GM18858 (cell line): ENCODE measurements at regions not wholly inside any gene's neighbourhood (a gene's known extent, or its start where the extent isn't known, plus 50 kb on each side); places are given as distances from the start of the nearest gene placed in this dataset.
"Not testable (repeated sequence)": the region's sequence is repeated elsewhere in the genome, so short reads cannot be mapped to it uniquely, and the experiment has no call there.

Source experiments
- ATAC-seq: cut with Tn5 transposase; IDR thresholded peaks from one replicate; pipeline ENCODE4 v1.9.1; 2021; ENCODE audit not compliant: unreplicated experiment

DNA sequence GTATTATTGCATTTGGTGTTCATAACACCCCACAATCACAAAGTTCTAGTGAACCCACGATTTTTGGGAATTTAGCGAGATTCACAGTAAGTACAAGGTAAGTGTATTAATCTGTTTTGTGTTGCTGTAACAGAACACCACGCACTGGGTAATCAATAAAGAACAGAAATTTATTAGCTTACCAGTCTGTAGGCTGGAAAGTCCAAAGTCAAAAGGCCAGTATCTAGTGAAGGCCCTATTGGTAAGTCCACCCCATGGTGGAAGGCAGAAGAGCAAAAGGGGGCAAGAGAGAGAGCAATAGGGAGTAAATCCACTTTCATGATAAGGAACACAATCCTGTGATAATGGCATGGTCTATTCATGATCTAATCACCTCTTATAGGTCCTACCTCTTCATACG, 190.3 kb upstream of the KCNMB2 start:
- ATAC-seq = no peak

DNA sequence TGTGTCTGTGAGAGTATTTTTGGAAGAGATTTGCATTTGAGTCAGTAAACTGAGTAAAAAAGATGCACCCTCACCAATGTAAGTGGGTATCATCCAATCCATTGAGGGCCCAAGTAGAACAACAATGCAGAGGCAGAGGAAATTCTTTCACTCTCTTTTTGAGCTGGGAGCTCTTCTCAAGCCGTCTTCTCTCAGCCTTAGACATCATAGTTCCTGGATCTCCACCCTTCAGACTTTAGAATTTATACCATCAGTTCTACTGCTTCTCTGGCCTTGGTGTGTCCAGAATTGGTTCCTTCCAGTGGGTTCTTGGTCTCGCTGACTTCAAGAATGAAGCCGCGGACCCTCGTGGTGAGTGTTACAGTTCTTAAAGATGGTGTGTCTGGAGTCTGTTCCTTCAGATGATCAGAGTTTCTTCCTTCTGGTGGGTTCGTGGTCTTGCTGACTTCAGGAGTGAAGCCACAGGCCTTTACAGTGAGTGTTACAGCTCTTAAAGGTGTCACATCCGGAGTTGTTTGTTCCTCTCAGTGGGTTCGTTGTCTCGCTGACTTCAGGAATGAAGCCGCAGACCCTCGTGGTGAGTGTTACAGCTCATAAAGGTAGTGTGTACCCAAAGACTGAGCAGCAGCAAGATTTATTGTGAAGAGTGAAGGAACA, 187.5 kb upstream of the KCNMB2 start:
- not testable (repeated sequence) for ATAC-seq

DNA sequence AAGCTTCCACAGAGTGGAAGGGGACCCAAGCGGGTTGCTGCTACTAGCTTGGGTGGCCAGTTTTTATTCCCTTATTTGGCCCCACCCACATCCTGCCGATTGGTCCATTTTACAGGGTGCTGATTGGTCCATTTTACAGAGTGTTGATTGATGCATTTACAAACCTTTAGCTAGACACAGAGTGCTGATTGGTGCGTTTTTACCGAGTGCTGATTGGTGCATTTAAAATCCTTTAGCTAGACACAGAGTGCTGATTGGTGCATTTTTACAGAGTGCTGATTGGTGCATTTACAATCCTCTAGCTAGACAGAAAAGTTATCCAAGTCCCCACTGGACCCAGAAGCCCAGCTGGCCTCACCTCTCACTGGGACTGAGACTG, 187.0 kb upstream of the KCNMB2 start:
- not testable (repeated sequence) for ATAC-seq

DNA sequence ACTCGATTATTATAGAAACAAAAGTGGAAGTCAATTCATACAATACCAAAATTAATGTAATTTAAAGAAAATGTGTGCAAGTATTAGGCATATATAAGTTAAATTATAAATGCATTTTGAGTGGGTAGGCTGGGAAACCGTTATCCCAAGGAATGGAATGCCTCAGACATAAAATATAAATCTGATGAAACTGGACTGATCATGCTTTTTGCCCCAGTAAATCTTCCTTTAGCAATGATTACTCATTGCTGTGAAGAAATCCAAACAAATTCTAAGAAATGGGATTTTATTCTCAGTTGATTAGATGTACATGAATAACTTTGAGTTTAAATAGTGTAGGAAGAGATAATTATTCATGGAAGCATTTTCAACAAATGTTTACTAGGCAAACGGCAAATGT, 185.5 kb upstream of the KCNMB2 start:
- no peak for ATAC-seq

DNA sequence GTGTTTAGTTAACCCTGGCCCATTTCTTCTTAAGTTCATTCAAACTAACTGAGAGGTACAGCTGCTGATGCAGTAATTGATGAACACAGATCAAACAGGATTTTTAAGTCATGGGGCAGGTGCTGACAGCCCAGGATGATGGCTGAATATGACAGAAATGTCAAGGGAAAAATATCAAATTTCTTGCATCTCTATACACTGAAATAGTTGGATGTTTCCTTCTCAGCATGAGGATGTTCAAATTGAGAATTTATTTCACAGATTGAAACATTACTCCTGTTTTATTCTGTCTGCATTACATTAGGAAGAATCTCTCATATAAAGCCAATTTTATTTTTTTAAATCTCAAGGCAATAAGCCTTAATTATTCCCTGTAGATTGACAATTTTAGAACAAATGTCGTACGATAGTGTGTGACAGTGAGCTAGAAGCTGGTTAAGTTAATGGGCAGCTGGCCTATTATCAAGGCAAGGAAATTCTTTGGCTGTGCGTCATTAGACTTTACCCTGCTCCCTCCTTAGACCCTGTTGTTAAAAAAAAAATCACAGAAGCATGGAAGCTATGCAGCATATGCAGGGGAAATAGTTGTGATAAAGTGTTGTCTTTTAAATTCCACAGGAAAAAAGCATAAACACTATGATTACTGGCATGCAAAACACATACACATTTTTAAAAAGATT, 183.8 kb upstream of the KCNMB2 start:
- ATAC-seq = no peak

DNA sequence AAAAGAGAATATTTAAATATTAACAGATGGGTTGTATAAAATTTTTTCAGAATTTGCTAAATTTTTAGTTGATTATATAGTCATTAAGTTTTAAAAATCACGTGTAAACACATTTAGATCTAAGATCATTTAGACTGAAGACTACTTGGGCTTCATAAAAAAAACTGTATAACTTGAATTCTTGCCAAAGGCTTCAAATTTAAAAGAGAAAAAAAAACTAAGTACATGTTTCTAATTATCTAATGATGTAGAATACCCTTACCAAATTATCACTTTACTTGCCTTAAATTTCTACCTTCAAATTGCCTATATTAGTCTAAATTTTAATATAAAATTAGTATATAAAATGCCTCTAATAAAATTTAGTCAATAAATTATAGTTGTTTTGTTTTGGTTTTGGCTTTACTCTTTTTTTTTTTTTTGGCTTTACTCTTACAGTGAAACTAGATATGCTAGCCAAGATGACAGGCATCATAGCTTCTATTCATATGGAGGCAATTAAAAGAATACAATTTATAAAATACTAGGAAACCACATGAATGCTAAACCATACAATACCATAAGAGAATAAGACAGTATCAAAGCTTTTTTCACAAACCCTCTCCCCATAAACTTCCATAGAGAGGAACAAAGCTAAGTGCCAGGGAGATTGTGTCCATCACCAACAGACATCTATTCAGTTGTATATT, 183.1 kb upstream of the KCNMB2 start:
- no peak for ATAC-seq

DNA sequence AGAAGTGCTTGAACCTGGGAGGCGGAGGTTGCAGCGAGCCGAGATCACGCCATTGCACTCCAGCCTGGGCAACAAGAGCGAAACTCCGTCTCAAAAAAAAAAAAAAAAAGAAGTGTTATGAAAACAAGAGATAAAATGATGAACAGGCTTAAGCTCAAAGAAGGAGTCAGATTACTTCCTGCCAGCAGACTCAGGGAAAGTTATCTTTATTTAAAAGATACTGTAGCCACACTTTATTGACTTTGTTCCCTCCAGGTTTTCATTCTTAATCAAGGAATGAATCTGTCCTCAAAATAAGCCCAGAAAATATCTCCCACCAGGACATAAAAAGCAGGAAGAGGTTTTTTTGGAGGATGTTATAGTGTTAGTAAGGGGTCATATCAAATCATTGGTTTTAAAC, 176.5 kb upstream of the KCNMB2 start:
- ATAC-seq = no peak

DNA sequence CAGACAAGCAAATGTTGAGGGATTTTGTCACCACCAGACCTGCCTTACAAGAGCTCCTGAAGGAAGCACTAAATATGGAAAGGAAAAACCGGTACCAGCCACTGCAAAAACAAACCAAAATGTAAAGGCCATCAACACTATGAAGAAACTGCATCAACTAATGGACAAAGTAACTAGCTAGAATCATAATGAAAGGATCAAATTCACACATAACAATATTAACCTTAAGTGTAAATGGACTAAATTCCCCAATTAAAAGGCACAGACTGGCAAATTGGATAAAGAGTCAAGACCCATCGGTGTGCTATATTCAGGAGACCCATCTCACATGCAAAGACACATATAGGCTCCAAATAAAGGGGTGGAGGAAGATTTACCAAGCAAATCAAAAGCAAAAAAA, 173.2 kb upstream of the KCNMB2 start:
- not testable (repeated sequence) for ATAC-seq

DNA sequence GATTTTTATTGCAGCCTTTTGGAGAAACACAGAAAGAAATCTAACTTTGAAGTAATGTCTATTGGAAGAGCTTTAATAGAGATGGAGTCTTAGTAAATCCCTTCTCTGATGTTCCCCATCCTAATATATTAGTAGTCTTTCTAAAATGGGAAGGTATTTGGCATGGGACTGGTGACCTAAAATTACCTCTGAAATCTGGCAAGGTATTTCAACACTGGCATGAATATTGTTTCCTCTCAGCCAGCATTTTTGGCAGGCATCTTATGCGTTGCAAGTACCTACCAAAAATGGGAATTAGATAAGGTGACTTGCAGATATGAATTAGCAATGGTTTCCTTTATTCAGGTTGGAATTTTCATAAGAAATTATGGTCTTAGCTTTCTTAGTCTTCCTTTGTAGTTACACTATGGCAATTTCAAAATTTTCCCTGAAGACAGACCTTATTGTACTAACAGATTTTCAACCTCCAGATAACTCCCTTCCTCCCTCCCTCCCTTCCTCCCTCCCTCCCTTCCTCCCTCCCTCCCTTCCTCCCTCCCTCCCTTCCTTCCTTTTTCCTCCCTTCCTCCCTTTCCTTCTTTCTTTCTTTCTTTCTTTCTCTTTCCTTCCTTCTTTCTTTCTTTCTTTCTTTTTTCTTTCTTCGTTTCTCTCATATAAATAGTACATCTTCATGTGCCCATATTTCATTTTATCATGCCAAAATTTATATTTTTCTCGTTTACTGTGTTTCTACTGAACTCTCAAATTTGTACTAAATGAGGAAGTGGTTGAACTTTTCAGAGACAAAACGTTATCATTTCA, 168.2 kb upstream of the KCNMB2 start:
- ATAC-seq = no peak

DNA sequence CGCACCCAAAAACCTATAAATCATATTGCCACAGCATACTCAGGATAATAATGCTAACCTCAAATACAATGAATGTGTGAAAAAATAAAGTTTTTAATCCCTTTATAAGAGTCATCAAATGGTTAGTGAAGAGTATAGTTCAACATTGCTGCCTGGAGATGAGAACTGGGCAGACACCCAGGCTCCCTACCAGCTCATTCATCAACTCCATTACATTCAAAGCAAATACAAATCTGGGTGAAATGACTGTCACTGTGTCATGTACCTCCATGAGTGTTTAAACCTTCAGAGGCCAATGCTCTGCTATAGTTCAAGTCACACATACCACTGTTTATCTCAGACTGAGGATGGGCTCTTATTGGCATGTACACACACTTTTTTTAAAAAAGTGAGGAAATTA, 167.2 kb upstream of the KCNMB2 start:
- ATAC-seq = no peak

DNA sequence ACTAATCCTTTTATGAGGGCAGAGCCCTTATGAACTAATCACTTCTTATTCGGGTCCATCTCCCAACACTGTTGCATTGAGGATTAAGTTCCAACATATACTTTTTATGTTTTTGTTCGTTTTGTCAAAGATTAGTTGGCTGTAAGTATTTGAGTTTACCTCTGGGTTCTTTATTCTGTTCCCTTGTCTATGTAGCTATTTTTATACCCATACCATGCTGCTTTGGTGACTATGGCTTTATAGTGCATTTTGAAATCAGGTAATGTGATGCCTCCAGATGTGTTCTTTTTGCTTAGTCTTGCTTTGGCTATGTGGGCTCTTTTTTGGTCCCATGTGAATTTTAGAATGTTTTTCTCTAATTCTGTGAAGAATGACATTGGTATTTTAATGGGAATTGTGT, 166.4 kb upstream of the KCNMB2 start:
- ATAC-seq = no peak

DNA sequence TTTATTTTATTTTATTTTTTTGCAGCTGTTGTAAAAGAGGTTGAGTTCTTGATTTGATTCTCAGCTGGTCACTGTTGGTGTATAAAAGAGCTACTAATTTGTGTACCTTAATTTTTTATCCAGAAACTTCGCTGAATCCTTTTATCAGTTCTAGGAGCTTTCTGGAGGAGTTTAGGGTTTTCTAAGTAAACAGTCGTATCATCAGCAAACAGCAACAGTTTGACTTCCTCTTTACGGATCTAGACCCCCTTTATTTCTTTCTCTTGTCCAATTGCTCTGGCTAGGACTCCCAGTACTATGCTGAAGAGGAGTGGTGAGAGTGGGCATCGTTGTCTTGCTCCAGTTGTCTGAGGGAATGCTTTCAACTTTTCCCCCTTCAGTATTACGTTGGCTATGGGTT, 165.8 kb upstream of the KCNMB2 start:
- ATAC-seq = no peak

DNA sequence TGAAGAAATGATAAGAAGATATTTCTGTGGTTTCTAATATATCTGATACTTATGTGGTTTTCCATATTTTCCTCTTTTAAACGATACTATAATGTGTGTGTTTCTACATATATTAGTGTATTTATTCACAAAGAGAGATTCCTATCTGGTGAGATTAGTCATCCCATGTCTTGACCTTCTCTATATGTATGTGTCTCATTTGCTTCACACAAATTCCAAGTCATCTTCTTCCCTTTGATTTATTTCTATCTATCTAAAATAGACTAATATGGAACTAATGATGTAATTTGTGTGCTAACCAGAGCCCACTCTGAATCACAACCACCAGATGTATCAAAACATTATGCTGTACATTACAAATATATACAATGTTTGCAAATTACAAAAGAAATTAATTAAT, 154.7 kb upstream of the KCNMB2 start:
- no peak for ATAC-seq

DNA sequence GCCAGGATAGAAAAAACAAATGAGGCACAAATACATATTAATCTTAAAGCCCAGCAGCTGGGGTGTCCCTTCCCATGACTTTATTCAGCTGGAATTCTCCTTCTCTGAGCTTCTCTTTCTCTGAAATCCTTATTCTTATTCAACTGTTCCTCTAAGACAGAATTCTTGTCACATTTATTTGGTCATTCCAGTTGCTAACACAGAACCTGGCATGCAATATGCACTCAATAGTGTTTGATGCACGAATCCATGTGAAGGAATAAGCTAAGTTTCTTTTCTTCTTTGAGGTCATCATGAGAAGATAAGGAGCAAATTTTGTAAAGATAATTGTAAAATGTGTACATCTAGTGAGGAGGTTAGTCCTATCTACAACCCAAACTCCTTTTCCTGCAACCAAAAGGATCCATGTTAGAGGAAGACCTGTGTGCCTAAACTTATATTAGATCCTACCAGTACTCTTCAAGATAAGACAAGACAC, 154.2 kb upstream of the KCNMB2 start:
- no peak for ATAC-seq

DNA sequence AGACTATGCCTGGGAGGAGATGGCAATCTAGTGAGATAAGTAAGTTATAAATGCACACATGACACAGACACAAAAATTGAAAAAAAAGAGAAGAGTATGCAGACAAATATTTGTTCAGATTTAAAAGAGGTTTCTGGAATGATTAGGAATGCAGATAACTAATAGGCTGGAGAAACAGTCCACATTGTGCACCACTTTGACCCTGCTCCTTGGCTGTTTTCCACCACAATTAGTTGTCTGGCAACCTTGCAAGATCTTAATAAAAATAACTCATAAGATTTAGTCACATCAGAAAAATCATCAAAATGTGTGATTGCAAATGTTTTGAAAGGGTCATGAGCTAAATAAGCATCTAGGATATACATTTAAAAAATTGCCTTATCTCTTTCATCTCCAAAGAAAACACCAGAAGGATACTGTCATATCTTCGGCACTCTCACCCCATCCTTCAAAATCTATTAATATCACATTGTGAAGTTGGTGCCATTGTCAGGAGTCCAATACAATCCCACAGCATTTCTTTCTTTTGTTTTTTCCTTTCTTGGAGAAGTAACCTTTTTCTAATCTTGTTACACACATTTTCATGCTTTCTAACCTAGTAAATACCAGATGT, 153.7 kb upstream of the KCNMB2 start:
- no peak for ATAC-seq

DNA sequence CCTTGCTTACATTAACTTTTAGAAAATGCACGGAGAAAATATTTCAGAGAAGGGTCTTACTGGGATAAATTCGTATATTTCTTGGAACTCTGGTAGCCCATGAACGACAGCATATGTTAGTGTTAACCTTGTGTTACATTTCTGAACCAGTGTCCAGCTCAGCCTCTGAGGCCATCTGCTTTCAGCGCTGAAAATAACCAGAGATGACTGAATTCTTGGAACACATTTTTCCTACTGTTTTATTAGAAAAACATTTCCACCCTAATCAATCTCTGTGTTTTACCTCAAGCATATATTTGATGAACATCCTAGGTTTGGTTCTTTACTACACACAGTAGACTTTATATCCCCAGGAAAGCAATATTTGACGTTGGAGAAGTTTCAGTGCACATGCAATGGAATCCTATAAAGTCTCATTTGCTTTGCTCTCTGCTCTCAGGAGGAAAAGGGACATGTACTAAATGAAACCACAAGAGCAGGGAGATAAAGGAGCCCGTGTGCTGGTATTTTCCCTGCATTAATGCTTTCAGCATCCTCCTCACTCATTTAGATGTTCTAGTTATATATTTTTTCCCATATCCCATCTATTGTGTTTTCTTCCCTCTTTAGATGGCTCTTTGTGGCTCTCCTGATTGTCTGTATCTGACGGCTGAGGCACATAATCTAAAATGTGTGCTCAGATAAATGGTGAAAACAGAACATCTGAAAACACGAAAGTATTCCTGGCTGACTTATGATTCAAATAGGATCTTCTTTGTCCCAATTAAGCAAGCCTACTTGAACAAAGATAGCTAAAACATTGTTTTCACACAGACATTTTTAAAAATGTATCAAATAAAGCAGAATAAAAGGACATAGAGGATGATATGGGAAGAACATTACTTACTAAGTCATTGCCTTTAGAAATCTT, 151.7 kb upstream of the KCNMB2 start:
- ATAC-seq = no peak

DNA sequence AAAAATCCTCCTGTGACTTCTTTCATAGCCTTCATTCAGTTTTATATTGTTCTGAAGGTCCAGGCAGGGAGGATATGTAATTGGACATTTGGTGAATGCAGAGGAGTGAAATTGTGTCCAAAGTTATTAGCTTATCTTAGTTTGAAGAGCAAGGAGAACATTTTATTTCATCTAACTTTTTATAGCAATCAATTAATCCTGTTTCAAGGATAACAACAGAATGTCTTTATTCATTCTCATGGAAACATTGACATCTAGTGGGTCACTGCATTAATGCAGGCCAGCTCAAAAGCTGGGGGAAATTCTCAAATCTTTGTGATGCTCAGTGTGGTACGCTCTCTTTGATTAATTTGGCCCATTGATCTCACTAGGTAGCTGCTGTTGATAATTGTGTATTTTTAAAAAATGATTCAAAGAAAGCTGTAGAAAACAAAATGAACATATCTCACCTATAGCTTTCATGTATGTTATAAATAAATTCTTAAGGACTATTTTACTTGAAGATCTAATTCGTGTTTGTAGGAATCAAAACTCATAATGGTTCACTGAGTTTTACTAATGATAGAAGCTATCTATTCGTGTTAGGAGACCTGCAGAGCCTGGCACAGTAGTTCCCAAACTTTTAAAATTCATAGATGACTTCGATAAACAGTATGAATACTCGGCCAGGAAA, 150.8 kb upstream of the KCNMB2 start:
- peak; percentile 66 for ATAC-seq

DNA sequence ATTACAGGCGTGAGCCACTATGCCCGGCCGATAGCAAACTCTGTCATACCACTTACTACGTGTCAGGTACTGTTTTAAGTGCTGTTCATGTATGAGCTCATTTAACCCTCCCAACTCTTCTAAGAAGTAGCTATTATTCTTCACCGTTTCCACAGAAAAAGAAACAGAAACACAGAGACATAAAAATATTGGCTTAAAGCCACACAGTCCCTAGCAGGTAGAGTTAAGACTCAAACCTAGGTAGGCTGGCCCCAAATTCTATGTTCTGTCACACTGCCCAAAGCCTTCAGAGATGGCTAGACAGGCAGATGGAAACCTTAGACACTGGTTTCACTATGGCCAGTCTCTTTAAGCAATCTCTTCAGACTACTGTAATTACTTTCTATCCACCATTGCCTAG, 149.8 kb upstream of the KCNMB2 start:
- no peak for ATAC-seq

DNA sequence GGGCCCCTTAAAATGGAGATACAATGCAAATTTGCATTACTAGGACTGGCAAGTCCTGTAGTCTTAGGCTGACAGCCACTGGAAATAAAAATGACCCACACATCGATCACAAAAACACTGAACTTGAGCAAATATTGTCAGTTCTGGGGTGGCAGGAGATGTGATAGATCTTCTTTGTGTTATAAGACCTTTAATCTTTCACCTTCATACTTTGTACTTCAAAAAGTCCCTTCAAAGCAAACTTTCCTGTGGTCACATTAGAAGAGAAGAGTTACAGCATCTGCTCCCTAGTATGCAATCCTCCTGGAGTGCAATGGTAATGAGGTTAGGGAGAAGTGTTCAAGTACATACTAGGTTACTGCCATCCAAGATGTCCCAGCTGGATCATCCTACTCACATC, 149.4 kb upstream of the KCNMB2 start:
- ATAC-seq = no peak
